NCI-H2227 (cell line): ENCODE measurements at regions not wholly inside any gene's neighbourhood (a gene's known extent, or its start where the extent isn't known, plus 50 kb on each side); places are given as distances from the start of the nearest gene placed in this dataset.

Experiments used
- DNase-seq: peaks from one replicate; lab custom pipeline; 2025; ENCODE audit not compliant: unreplicated experiment; lab: John Stamatoyannopoulos, UW

- DNase-seq: no peak
Observed at GRCh38 chr13:44171861-44172260, 201.8 kb upstream of the SERP2 start.

GRCh38 chr13:44172281-44172810 is 201.3 kb upstream of the SERP2 start:
- DNase-seq: no peak

- no peak for DNase-seq
Observed at GRCh38 chr13:44174769-44175425, 198.7 kb upstream of the SERP2 start.

- no peak for DNase-seq
Observed at GRCh38 chr13:44176173-44176572, 197.5 kb upstream of the SERP2 start.

GRCh38 chr13:44180876-44181536 is 192.6 kb upstream of the SERP2 start:
- no peak for DNase-seq

- DNase-seq: no peak
Observed at GRCh38 chr13:44181931-44182330, 191.7 kb upstream of the SERP2 start.

GRCh38 chr13:44184740-44185139 is 188.9 kb upstream of the SERP2 start:
- no peak for DNase-seq

- no peak for DNase-seq
Observed at GRCh38 chr13:44188257-44188656, 185.4 kb upstream of the SERP2 start.

- DNase-seq: no peak
Observed at GRCh38 chr13:44189085-44189484, 184.5 kb upstream of the SERP2 start.

- DNase-seq: no peak
Observed at GRCh38 chr13:44191103-44191502, 182.5 kb upstream of the SERP2 start.

- peak; percentile 86 for DNase-seq
Observed at GRCh38 chr13:44191504-44192171, 182.0 kb upstream of the SERP2 start.

GRCh38 chr13:44193731-44194130 is 179.9 kb upstream of the SERP2 start:
- DNase-seq: no peak

GRCh38 chr13:44195245-44195644 is 178.4 kb upstream of the SERP2 start:
- no peak for DNase-seq

- no peak for DNase-seq
Observed at GRCh38 chr13:44196196-44196751, 177.3 kb upstream of the SERP2 start.

- no peak for DNase-seq
Observed at GRCh38 chr13:44197791-44198770, 175.5 kb upstream of the SERP2 start.

- no peak for DNase-seq
Observed at GRCh38 chr13:44198826-44199225, 174.8 kb upstream of the SERP2 start.

- DNase-seq: no peak
Observed at GRCh38 chr13:44199627-44200207, 173.9 kb upstream of the SERP2 start.

GRCh38 chr13:44206434-44206833 is 167.2 kb upstream of the SERP2 start:
- no peak for DNase-seq

GRCh38 chr13:44207476-44207875 is 166.1 kb upstream of the SERP2 start:
- no peak for DNase-seq

- no peak for DNase-seq
Observed at GRCh38 chr13:44210525-44210924, 163.1 kb upstream of the SERP2 start.
